ENCODE measurements at regions not wholly inside any gene's neighbourhood (a gene's known extent, or its start where the extent isn't known, plus 50 kb on each side); places are given as distances from the start of the nearest gene placed in this dataset.
A peak's percentile ranks its signal among the peaks of the same experiment; 100 is the strongest.

GRCh38 chr3:24741506-24741905, 246.9 kb upstream of the THRB start:
- H3K4me3 ChIP-seq (ENCODE audit: low read depth, low read length), result no peak overlapping the region
- ChIA-PET POLR2A (no interaction called here), CTCF (interaction anchor here (0.6 to 0.7 kb wide), 3 partner anchors 63 to 103 kb away, joined by 3 to 5 read pairs (median 4); no protein-coding TSS in a partner anchor)
- no peaks in the 10 kb centered on the region for H3K9me3 ChIP-seq (ENCODE audit: control insufficient read depth, insufficient read depth, low read depth, low read length)
- TF ChIP-seq ZNF610 (tag by site-specific recombination; IDR thresholded peaks at IDR 0.05; ENCODE audit: borderline replicate concordance), result no peak
- no peak for TF ChIP-seq IKZF3 (tag by site-specific recombination; IDR thresholded peaks at IDR 0.05)
- TF ChIP-seq ZNF580 (tag by site-specific recombination; IDR thresholded peaks at IDR 0.05), result no peak
- TF ChIP-seq ZBTB6 (tag by site-specific recombination; IDR thresholded peaks at IDR 0.05), result no peak
- no peak for TF ChIP-seq ZNF324 (tag by site-specific recombination; IDR thresholded peaks at IDR 0.05)
- no peak for TF ChIP-seq ZNF157 (tag by site-specific recombination; IDR thresholded peaks at IDR 0.05)
- no peak for TF ChIP-seq SP7 (tag by site-specific recombination; IDR thresholded peaks at IDR 0.05)
- TF ChIP-seq AEBP2 (tag by site-specific recombination; IDR thresholded peaks at IDR 0.05; ENCODE audit: borderline replicate concordance), result no peak
- TF ChIP-seq ZNF404 (tag by site-specific recombination; IDR thresholded peaks at IDR 0.05), result no peak
- TF ChIP-seq ZNF146 (tag by site-specific recombination; IDR thresholded peaks at IDR 0.05), result no peak
- no peak for TF ChIP-seq ZNF266 (tag by site-specific recombination; IDR thresholded peaks at IDR 0.05; ENCODE audit: low read depth)
- no peak for TF ChIP-seq ZNF660 (tag by site-specific recombination; IDR thresholded peaks at IDR 0.05)
- no peak for TF ChIP-seq ZSCAN18 (tag by site-specific recombination; IDR thresholded peaks at IDR 0.05)
- no peak overlapping the region for H3K27ac ChIP-seq (ENCODE audit: extremely low read depth, low read depth, low read length)
- H3K36me3 ChIP-seq (ENCODE audit: control insufficient read depth in 2 of 2, insufficient read depth in 1 of 2, low read length in 2 of 2), result no peaks in the 10 kb centered on the region
- H3K4me1 ChIP-seq (ENCODE audit: control insufficient read depth, insufficient read depth, low read length), result no peaks in the 10 kb centered on the region

- Histone ChIP-seq H3K4me1 (ENCODE audit: control insufficient read depth, insufficient read depth, low read length) (no peaks in the 10 kb centered on the region), H3K4me3 (ENCODE audit: low read depth, low read length) (no peak overlapping the region), H3K27ac (ENCODE audit: extremely low read depth, low read depth, low read length) (no peak overlapping the region), H3K36me3 (ENCODE audit: control insufficient read depth in 2 of 2, insufficient read depth in 1 of 2, low read length in 2 of 2) (no peaks in the 10 kb centered on the region), H3K9me3 (ENCODE audit: control insufficient read depth, insufficient read depth, low read depth, low read length) (no peaks in the 10 kb centered on the region)
- CTCF ChIA-PET, result no interaction called here
- POLR2A ChIA-PET, result no interaction called here
- no peak for TF ChIP-seq ZSCAN23 (tag by site-specific recombination; IDR thresholded peaks at IDR 0.05)
- TF ChIP-seq ZEB2 (tag by site-specific recombination; IDR thresholded peaks at IDR 0.05), result no peak
- TF ChIP-seq ZBTB20 (tag by site-specific recombination; IDR thresholded peaks at IDR 0.05), result peak; percentile 26; the same call in 1 of the 2 replicates
- 0 out of 2 replicates have a peak, but pooled peaks have one; percentile 22 for TF ChIP-seq BCL6B (tag by site-specific recombination; IDR thresholded peaks at IDR 0.05)
- TF ChIP-seq ZNF155 (tag by site-specific recombination; IDR thresholded peaks at IDR 0.05), result no peak
These were observed 253.9 kb upstream of the THRB start for GRCh38 chr3:24748520-24748919.

Data from HEK293 (cell line).